Motor neuron (in vitro differentiated cells): ENCODE measurements at regions not wholly inside any gene's neighbourhood (a gene's known extent, or its start where the extent isn't known, plus 50 kb on each side); places are given as distances from the start of the nearest gene placed in this dataset.
"Not testable (repeated sequence)": the region's sequence is repeated elsewhere in the genome, so short reads cannot be mapped to it uniquely, and the experiment has no call there.

Source experiments
- ATAC-seq, 8 experiments: fragments of 200-7000 bp; cut with Tn5 transposase; replicated peaks in 6 of 8; 2 replicates each; pipeline ENCODE4 v1.8.0; 2021; ENCODE audit warnings: mild to moderate bottlenecking in 8 of 8, moderate library complexity in 8 of 8
- H3K27ac ChIP-seq, 2 donors: fragments of 250-450 bp; sonication (Bioruptor Pico); 2 replicates each; pipeline ENCODE4 v1.9.0; 2021; ENCODE audit warnings: antibody characterized with exemption in 2 of 2, mild to moderate bottlenecking in 2 of 2, moderate library complexity in 1 of 2
- H3K4me1 ChIP-seq, 2 donors: fragments of 250-450 bp; sonication (Bioruptor Pico); replicated peaks in 1 of 2; 2 replicates each; pipeline ENCODE4 v1.6.1; 2021; ENCODE audit warnings: antibody characterized with exemption in 2 of 2, mild to moderate bottlenecking in 2 of 2, moderate library complexity in 1 of 2
- H3K4me3 ChIP-seq, 5 donors: fragments of 250-450 bp; sonication (Bioruptor Pico); 2 replicates each; pipeline ENCODE4 v1.9.0; 2021; ENCODE audit warnings: antibody characterized with exemption in 5 of 5, mild to moderate bottlenecking in 5 of 5, moderate library complexity in 4 of 5
- WGBS, 10 experiments: fragments of 450-650 bp; shearing (Covaris generic); methylation state at CpG; one replicate each; pipeline ENCODE4 v1.0.0; 2022; 5-methylcytosine and 5-hydroxymethylcytosine counted together
- in situ Hi-C, 9 experiments: fragments of 400-800 bp; cut with MboI; loops; one replicate each; pipeline ENCODE4 v1.15.0; 2021; ENCODE audit warnings: low sequenced_read_pairs in 9 of 9, low pct_unique_long_range_greater_than_20kb in 2 of 9; ENCODE audit not compliant: unreplicated experiment in 9 of 9

DNA sequence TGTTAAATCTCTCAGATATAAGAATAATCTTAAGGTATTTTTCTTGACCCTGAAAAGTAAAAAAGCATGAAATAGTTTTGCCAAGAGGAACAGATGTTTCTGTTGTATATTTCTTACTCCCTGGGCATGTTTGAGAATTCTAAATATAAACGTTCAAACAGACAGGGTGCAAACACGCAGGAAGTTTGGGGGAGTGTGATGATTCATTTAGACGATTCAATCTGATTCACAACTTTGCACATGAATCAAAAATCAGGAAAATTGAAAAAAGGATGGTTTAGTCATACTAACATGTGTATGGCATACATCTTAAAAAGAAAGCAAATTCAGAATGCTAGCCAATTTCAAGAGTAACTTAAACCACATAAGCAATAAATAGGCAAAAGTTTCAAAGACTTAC, 340.3 kb upstream of the GRID2 start:
- ATAC-seq, result no peak
- no peaks in the 10 kb centered on the region for H3K4me1 ChIP-seq
- WGBS, 10 experiments, result 0 to 100% (median 68%) methylated on average over 1 to 3 of the region's 3 CpGs; no CpG with 5 or more reads in 1 of the 10 experiments
- no peak overlapping the region for H3K4me3 ChIP-seq
- in situ Hi-C loops, result no loop called here
- H3K27ac ChIP-seq, result no peak overlapping the region

- ATAC-seq, result no peak
Measured at GRCh38 chr4:91965166-91965565, 338.6 kb upstream of the GRID2 start.

GRCh38 chr4:91973479-91974153, 330.1 kb upstream of the GRID2 start:
- in situ Hi-C loops, result no loop called here
- ATAC-seq, result no peak
- Histone ChIP-seq H3K27ac (no peak overlapping the region), H3K4me1 (no peaks in the 10 kb centered on the region), H3K4me3 (no peak overlapping the region)
- 0 to 100% (median 46%) methylated on average over 1 of the region's 1 CpG; no CpG with 5 or more reads in 2 of the 10 experiments for WGBS, 10 experiments

More at GRCh38 chr4:91965166-91965565, 338.6 kb upstream of the GRID2 start:
- no peaks in the 10 kb centered on the region for H3K4me1 ChIP-seq
- H3K27ac ChIP-seq, result no peak overlapping the region
- H3K4me3 ChIP-seq, result no peak overlapping the region
- in situ Hi-C loops, result no loop called here

DNA sequence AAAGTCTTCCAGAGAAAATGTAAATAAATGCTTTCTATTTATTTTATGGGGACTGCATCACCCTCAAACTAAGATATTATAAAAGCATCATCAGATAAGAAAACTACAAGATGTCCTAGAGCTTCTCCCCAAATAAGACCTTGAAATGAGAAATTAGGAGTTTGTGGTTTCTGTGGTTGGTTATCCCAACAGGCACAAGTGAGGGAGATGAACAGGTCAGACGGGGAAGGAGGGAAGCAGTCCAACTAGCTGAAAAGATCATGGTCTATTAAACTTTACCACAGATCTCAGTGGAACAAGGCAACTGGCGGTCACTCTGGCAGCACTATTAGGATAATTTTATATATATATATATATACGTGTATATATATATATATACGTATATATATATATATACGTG, 319.3 kb upstream of the GRID2 start:
- Histone ChIP-seq H3K27ac (no peak overlapping the region), H3K4me1 (no peaks in the 10 kb centered on the region), H3K4me3 (no peak overlapping the region)
- ATAC-seq, result no peak
- WGBS, 10 experiments, result 0 to 89% (median 68%) methylated on average over 1 to 3 of the region's 5 CpGs; no CpG with 5 or more reads in 4 of the 10 experiments
- in situ Hi-C loops, result no loop called here

GRCh38 chr4:91989914-91990313, 313.9 kb upstream of the GRID2 start:
- no peak overlapping the region for H3K4me3 ChIP-seq
- no peak overlapping the region for H3K27ac ChIP-seq
- ATAC-seq, result no peak
- 0 to 79% (median 57%) methylated on average over 1 to 2 of the region's 2 CpGs; no CpG with 5 or more reads in 2 of the 10 experiments for WGBS, 10 experiments
- in situ Hi-C loops, result no loop called here
- H3K4me1 ChIP-seq, result no peaks in the 10 kb centered on the region

DNA sequence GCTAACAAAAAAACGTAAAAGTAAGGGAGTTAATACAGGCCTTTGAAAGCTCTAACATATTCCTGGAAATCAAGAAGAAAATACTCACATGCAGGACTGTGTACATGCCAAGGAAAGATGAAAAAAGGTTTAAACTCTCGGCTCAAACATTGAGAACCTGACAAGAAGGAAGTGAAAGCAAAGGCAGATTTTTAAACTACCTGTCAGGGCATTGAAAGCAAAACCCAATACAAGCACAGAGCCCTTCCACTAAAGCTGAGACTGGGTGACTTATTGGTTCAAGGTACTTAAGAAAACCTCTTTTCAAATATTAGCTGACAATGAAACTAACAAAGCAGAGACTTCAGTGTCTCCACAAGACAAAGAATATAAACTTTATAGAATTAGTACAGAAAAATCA, 313.0 kb upstream of the GRID2 start:
- in situ Hi-C loops, result no loop called here
- H3K4me1 ChIP-seq, result no peaks in the 10 kb centered on the region
- 0 to 94% (median 65%) methylated on average over 1 to 2 of the region's 2 CpGs for WGBS, 10 experiments

GRCh38 chr4:91997045-91997444, 306.7 kb upstream of the GRID2 start:
- Histone ChIP-seq H3K27ac (no peak overlapping the region), H3K4me1 (no peaks in the 10 kb centered on the region), H3K4me3 (no peak overlapping the region)
- WGBS, 10 experiments, result 36 to 100% (median 100%) methylated on average over 1 to 2 of the region's 2 CpGs; no CpG with 5 or more reads in 1 of the 10 experiments
- ATAC-seq, result peak in 1 of 8 experiments; percentile 34
- in situ Hi-C loops, result no loop called here

More for the DNA sequence above, 313.0 kb upstream of the GRID2 start:
- ATAC-seq, result no peak
- no peak overlapping the region for H3K4me3 ChIP-seq
- no peak overlapping the region for H3K27ac ChIP-seq

GRCh38 chr4:92012899-92013867, 290.6 kb upstream of the GRID2 start:
- no peak overlapping the region for H3K27ac ChIP-seq
- no peak for ATAC-seq
- H3K4me1 ChIP-seq, result no peaks in the 10 kb centered on the region
- in situ Hi-C loops, result no loop called here
- no peak overlapping the region for H3K4me3 ChIP-seq
- 7 to 89% (median 81%) methylated on average over 2 to 13 of the region's 16 CpGs for WGBS, 10 experiments

GRCh38 chr4:92014067-92014466, 289.7 kb upstream of the GRID2 start:
- Histone ChIP-seq H3K27ac (no peak overlapping the region), H3K4me3 (no peak overlapping the region), H3K4me1 (no peaks in the 10 kb centered on the region)
- 29 to 100% (median 89%) methylated on average over 1 to 3 of the region's 3 CpGs; no CpG with 5 or more reads in 1 of the 10 experiments for WGBS, 10 experiments
- in situ Hi-C loops, result no loop called here
- ATAC-seq, result peak in 1 of 8 experiments; percentile 47

DNA sequence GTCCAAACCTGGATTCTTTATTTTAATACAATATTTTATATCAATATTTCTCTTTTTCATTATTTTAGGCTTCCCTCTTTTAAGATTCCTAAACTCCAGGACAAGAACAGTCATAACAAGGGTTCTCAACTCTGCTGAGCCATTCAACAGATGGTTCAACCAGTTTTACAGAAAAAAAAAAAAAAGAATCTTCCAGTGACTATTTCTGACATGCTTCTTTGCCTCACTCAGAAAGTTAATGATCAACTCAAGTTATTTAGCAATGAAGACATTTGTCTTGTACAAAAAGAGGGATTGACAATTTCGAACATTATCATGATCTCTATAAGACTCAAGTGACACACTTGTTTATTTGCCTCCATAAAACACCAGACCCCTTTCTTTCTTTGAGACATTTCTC, 282.6 kb upstream of the GRID2 start:
- no peak overlapping the region for H3K4me3 ChIP-seq
- H3K27ac ChIP-seq, result no peak overlapping the region
- 0 to 100% (median 60%) methylated on average over 1 of the region's 1 CpG; no CpG with 5 or more reads in 1 of the 10 experiments for WGBS, 10 experiments
- ATAC-seq, result no peak
- in situ Hi-C loops, result no loop called here
- H3K4me1 ChIP-seq, result no peaks in the 10 kb centered on the region

DNA sequence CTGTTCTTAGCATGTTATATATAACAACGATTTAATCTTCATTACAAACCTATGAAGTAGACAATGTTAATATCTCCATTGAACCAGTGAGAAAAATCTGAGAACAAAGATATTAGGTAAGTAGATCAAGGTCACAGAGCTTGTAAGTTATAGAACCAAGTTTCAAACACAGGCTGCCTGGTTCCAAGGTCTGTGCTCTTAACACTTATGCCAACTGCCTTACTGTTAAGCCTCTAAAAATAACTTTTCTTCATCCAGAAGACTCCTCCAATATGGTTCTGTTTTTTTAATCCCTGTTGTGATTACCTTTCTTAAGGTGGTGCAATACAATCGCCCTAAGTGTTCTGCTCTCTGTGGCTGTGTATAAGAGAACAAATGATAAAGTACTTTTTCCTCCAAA, 282.0 kb upstream of the GRID2 start:
- 0 to 92% (median 25%) methylated on average over 1 to 2 of the region's 2 CpGs; no CpG with 5 or more reads in 1 of the 10 experiments for WGBS, 10 experiments
- Histone ChIP-seq H3K27ac (no peak overlapping the region), H3K4me1 (no peaks in the 10 kb centered on the region), H3K4me3 (no peak overlapping the region)
- no peak for ATAC-seq
- in situ Hi-C loops, result no loop called here

- H3K4me1 ChIP-seq, H3K4me3 ChIP-seq, in situ Hi-C loops, ATAC-seq, H3K27ac ChIP-seq: not testable (repeated sequence)
- WGBS, 10 experiments, result 60 to 100% (median 79%) methylated on average over 2 to 5 of the region's 6 CpGs; no CpG with 5 or more reads in 2 of the 10 experiments
Measured at GRCh38 chr4:92028830-92029229, 274.9 kb upstream of the GRID2 start.

- no peak for ATAC-seq
- in situ Hi-C loops, result no loop called here
- H3K4me3 ChIP-seq, result no peak overlapping the region
- 29 to 100% (median 79%) methylated on average over 1 to 2 of the region's 2 CpGs for WGBS, 10 experiments
- no peaks in the 10 kb centered on the region for H3K4me1 ChIP-seq
- H3K27ac ChIP-seq, result no peak overlapping the region
Measured at GRCh38 chr4:92031825-92032224, 271.9 kb upstream of the GRID2 start.
